ENCODE measurements at regions not wholly inside any gene's neighbourhood (a gene's known extent, or its start where the extent isn't known, plus 50 kb on each side); places are given as distances from the start of the nearest gene placed in this dataset.

DNA sequence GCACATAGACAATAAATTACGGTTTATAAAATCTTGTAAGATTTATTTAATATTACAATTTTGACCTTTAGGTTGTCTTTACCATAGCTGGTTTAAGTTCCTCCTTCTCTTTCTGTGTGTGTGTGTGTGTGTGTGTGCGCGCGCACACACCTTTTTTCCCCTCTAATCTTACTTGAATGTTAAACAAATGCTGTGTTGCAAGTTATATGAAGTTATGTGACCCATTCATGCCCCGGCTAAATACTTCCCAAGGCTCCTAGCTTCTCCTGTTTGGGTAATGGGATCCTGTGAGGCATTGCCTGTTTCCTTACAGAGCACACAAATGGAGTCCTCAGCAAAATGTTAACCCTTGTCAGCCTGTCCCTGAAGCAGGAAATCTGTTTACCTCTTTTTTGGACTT is 125.6 kb upstream of the ZNF608 start:
- no peak overlapping the region for H3K27ac Mint-ChIP-seq (ENCODE audit: unreplicated experiment)

DNA sequence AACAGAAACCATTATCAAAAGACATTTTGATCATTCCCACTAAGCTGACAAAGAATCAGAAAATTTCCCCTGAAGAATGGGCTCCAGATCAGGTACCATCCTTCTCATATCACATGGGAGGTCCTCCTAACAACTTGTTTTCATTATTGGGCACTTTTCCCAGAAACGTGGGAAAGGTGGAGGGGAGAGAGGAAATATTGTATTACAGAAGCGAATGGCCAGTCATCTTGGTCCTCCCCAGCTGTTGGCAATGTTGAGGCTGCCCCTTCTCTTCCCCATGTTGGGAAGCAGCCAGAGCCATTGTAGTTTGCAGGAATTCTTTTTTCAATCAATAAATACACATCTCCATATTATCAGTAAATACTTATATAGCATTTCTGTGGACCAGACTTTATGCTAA is 126.2 kb upstream of the ZNF608 start:
- no peak for DNase-seq (ENCODE audit: low read depth, low spot score)
- no peak overlapping the region for H3K4me3 Mint-ChIP-seq
- no peaks in the 10 kb centered on the region for H3K27me3 Mint-ChIP-seq (ENCODE audit: low read depth)
- no peak overlapping the region for H3K27ac Mint-ChIP-seq (ENCODE audit: unreplicated experiment)
- TF ChIP-seq, protein P1, sequence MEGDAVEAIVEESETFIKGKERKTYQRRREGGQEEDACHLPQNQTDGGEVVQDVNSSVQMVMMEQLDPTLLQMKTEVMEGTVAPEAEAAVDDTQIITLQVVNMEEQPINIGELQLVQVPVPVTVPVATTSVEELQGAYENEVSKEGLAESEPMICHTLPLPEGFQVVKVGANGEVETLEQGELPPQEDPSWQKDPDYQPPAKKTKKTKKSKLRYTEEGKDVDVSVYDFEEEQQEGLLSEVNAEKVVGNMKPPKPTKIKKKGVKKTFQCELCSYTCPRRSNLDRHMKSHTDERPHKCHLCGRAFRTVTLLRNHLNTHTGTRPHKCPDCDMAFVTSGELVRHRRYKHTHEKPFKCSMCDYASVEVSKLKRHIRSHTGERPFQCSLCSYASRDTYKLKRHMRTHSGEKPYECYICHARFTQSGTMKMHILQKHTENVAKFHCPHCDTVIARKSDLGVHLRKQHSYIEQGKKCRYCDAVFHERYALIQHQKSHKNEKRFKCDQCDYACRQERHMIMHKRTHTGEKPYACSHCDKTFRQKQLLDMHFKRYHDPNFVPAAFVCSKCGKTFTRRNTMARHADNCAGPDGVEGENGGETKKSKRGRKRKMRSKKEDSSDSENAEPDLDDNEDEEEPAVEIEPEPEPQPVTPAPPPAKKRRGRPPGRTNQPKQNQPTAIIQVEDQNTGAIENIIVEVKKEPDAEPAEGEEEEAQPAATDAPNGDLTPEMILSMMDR (conservative IDR thresholded peaks at IDR 0.05): no peak
- no peaks in the 10 kb centered on the region for H3K36me3 Mint-ChIP-seq (ENCODE audit: low read depth)
- H3K9me3 Mint-ChIP-seq: no peaks in the 10 kb centered on the region
- peaks cover 65% of the 10 kb centered on the region for H3K4me1 Mint-ChIP-seq

More for the DNA sequence above, 125.6 kb upstream of the ZNF608 start:
- TF ChIP-seq, protein P1 (conservative IDR thresholded peaks at IDR 0.05): no peak
- no peak for DNase-seq (ENCODE audit: low read depth, low spot score)
- no peaks in the 10 kb centered on the region for H3K36me3 Mint-ChIP-seq (ENCODE audit: low read depth)
- no peaks in the 10 kb centered on the region for H3K9me3 Mint-ChIP-seq
- no peaks in the 10 kb centered on the region for H3K27me3 Mint-ChIP-seq (ENCODE audit: low read depth)
- peaks cover 67% of the 10 kb centered on the region for H3K4me1 Mint-ChIP-seq
- H3K4me3 Mint-ChIP-seq: no peak overlapping the region

DNA sequence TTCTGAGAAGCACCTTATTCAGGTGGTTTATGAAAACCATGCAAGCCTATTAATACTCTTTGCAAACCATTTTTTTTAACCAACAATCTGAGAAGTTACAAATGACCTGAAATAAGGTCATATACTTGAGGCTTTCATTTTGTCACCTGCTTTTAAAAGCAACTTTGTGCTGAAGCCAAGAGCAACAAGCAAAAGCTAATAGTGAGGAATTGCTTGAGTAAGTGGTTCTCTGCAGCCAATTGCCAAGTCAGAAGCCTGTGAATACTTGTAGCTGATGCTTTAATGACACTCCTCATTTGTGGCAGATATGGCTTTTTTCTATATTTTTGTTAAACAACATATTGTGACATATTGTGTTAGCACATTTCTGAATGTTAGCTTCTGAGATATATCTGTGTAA is 126.7 kb upstream of the ZNF608 start:
- Mint-ChIP-seq H3K9me3 (no peaks in the 10 kb centered on the region), H3K4me3 (no peak overlapping the region), H3K4me1 (peaks cover 63% of the 10 kb centered on the region), H3K27me3 (ENCODE audit: low read depth) (no peaks in the 10 kb centered on the region), H3K27ac (ENCODE audit: unreplicated experiment) (no peak overlapping the region), H3K36me3 (ENCODE audit: low read depth) (no peaks in the 10 kb centered on the region)
- TF ChIP-seq, protein P1 (conservative IDR thresholded peaks at IDR 0.05): no peak
- DNase-seq (ENCODE audit: low read depth, low spot score): no peak

DNA sequence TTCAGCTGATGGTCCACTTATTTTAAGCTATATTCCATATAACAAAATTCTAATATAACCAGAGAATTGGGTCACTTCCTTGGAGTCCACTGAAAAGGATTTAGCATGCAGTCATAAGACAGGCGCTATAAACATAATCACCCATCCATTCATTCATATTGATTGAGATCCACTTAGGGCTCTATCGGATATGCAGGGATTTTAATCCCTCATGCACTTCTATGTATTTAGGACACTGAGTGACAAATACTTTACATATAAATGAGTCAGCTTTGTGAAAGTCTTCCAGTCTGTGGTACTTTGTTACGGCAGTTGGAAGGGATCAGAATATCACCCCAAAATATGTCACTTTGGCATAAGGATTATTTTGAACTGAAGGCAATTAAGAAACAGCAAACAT is 127.3 kb upstream of the ZNF608 start:
- no peak overlapping the region for H3K27ac Mint-ChIP-seq (ENCODE audit: unreplicated experiment)
- H3K4me3 Mint-ChIP-seq: no peak overlapping the region
- H3K27me3 Mint-ChIP-seq (ENCODE audit: low read depth): no peaks in the 10 kb centered on the region
- DNase-seq (ENCODE audit: low read depth, low spot score): no peak
- H3K4me1 Mint-ChIP-seq: peaks cover 58% of the 10 kb centered on the region
- TF ChIP-seq, protein P1 (conservative IDR thresholded peaks at IDR 0.05): no peak
- no peaks in the 10 kb centered on the region for H3K9me3 Mint-ChIP-seq
- no peaks in the 10 kb centered on the region for H3K36me3 Mint-ChIP-seq (ENCODE audit: low read depth)

DNA sequence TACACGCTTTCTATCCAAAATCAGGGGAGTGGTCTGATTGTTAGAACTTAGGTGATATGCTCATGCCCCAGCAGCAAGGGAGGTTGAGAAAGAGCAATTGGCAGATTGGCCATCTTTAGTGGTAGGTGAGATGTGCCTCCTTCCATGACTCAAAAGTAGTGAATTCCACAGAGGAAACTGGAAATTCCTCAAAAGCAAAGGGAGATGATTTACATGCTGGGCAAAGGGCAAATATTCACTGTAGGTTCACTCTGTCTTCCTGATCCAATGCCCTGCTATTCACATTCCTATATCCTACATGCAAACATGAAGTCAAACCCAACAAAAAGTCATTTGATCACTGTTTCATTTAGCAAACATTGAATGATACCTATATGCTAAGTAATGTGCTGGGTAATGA is 130.1 kb upstream of the ZNF608 start:
- DNase-seq (ENCODE audit: low read depth, low spot score): no peak
- no peak overlapping the region for H3K27ac Mint-ChIP-seq (ENCODE audit: unreplicated experiment)
- peaks cover 35% of the 10 kb centered on the region for H3K4me1 Mint-ChIP-seq
- no peaks in the 10 kb centered on the region for H3K9me3 Mint-ChIP-seq
- TF ChIP-seq, protein P1 (conservative IDR thresholded peaks at IDR 0.05): no peak
- H3K27me3 Mint-ChIP-seq (ENCODE audit: low read depth): no peaks in the 10 kb centered on the region
- no peaks in the 10 kb centered on the region for H3K36me3 Mint-ChIP-seq (ENCODE audit: low read depth)
- no peak overlapping the region for H3K4me3 Mint-ChIP-seq

DNA sequence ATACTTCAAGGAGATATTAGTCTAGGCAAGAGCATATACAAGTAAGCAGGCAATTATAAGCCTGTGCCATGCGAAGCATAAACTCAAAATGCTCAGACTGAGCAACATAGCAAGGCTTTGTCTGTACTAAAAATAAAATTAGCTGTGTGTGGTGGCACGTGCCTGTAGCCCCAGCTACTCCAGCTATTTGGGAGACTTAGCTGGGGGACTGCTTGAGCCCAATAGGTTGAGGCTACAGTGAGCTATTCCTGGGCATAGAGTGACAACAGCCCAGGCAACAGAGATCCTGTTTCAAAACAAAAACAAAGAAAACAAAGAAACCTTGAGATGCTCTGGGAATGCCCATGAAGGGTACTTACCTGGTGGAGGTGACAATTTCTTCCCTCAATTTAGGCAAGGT is 130.5 kb upstream of the ZNF608 start:
- no peak overlapping the region for H3K4me3 Mint-ChIP-seq
- no peaks in the 10 kb centered on the region for H3K27me3 Mint-ChIP-seq (ENCODE audit: low read depth)
- peaks cover 33% of the 10 kb centered on the region for H3K4me1 Mint-ChIP-seq
- no peaks in the 10 kb centered on the region for H3K9me3 Mint-ChIP-seq
- TF ChIP-seq, protein P1 (conservative IDR thresholded peaks at IDR 0.05): no peak
- no peak for DNase-seq (ENCODE audit: low read depth, low spot score)
- H3K36me3 Mint-ChIP-seq (ENCODE audit: low read depth): no peaks in the 10 kb centered on the region
- no peak overlapping the region for H3K27ac Mint-ChIP-seq (ENCODE audit: unreplicated experiment)

Data from neural crest cell (in vitro differentiated cells).